Retina (tissue), 1 donor: ENCODE measurements at regions not wholly inside any gene's neighbourhood (a gene's known extent, or its start where the extent isn't known, plus 50 kb on each side); places are given as distances from the start of the nearest gene placed in this dataset.
"Not testable (repeated sequence)": the region's sequence is repeated elsewhere in the genome, so short reads cannot be mapped to it uniquely, and the experiment has no call there.

ENCODE experiments used
- DNase-seq: peaks from one replicate; pipeline ENCODE4 v3.0.0-alpha.2; 2016

GRCh38 chr14:104230946-104231345 is 92.6 kb downstream of the KIF26A start:
- DNase-seq: no peak

GRCh38 chr14:104232070-104232484 is 93.7 kb downstream of the KIF26A start:
- DNase-seq: no peak

- not testable (repeated sequence) for DNase-seq
Measured at GRCh38 chr14:104234007-104234786, 95.8 kb downstream of the KIF26A start.

DNA sequence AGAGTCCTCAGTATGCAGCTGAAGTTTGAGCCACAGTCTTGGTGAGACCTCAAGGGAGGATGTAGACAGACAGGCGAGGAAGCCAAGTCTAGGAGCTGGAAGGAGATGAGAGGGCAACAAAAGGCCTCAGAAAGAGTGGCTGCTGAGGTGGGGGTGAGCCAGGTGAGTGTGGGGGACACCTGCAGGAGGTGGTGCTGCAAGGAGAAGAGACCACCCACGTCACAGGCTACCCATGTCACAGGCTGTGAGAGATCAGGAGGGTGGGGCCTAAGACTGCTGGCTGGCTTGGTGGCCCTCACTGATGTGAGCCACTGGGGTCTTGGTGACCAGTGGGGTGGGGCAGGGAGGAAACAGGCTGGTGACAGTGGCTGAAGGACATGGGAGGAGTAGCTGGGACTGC is 97.3 kb downstream of the KIF26A start:
- no peak for DNase-seq

- DNase-seq: no peak
Measured at GRCh38 chr14:104237651-104238423, 99.5 kb downstream of the KIF26A start.

- no peak for DNase-seq
Measured at GRCh38 chr14:104238424-104239184, 100.2 kb downstream of the KIF26A start.

DNA sequence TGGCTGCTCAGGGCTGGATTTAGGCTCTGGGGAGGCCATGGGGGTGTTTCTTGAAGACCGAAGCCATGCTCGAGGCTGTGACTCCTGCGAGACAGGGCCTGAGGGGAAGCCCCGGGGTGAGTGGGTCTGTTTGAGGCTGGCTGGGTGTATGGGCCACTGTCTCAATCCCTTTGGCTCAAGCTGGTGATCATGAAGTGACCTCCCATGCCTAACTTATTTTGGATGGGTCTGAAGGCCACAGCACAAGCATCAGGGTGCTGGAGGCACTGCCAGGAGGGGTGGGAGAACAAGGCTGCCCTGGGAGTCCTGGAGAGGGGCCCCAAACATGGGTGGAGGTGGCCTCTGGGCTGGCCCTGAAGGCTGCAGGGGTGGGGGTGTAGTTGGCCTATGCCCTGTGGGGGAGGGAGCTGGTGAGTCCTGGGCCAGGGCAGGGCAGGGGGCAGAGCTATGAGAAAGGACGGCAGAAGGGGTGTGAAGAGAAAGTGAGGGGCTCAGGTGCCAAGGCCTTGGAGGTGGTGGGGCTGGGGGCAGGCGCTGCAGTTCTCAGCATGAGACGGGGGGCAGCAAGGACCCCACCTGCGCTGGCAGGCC is 100.9 kb downstream of the KIF26A start:
- no peak for DNase-seq

GRCh38 chr14:104239861-104240301 is 101.5 kb downstream of the KIF26A start:
- DNase-seq: no peak

DNA sequence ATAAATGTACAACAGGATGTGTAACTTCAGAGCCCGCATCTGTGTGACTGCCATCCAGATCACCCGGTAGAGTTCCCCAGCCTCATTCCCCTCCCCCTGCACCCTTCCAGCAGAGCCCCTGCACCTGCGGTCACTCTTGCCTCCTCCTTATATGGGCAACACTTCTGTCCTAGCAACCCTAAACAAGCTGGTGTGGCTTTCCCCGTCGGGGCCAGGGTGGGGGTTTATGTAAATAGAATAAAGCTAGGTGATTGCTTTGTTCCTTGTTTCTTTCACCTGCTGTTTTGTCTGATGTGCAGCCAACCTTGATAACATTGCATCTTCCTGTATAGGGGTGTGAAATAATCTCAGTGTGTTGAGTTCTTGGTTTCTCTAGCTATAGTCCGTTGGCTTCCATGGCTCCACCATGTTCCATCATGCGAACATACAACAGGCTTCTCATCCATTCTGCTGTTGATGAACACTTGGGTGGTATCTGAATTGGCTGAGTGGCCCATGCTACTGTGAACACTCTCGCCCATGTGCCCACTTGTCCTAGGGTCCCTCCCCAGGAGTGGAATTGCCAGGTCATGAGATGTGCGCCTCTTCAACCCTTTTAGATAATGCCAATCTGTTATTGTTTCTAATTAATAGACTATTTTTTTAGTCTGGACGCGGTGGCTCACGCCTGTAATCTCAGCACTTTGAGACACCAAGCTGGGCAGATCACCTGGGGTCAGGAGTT is 102.2 kb downstream of the KIF26A start:
- DNase-seq: no peak

DNA sequence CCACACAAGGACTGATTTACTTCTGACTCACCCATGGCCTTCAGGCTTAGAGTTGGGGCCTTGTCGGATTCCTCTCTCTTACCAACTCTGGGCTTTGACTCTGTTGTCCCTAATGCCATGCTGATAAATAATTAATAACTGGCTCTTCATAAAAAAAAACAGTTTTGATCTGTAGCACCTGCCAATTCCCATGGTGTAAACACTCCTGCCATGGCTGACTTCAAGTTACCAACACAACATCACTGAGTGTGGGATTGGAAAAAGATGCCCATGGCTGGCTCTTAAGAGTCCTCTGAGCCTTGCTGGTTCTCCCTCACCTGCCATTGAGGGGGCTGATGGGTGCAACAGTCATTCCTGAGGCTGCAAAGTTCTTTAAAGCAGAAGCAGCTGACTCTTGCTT is 104.8 kb downstream of the KIF26A start:
- DNase-seq: no peak

GRCh38 chr14:104244221-104245011 is 106.0 kb downstream of the KIF26A start:
- no peak for DNase-seq

DNA sequence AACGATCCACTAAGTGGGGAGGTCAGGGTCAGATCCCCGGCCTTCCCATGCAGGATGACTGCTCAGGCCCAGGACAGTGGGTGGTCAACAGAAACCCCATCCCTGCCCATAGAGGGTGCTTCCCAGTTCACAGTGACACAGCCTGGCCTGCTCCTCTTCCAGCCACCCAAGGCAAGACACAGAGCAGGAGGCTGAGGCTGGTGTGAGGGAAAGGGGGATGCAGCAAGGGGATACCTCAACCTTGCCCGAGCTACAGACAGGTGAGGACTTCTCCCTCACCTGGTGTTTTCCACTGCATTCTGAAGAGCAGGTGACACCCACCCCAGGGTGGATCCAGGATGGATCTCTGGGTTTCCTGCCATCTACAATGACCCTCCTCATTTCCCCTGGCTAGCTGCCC is 106.7 kb downstream of the KIF26A start:
- no peak for DNase-seq

- DNase-seq: no peak
Measured at GRCh38 chr14:104245723-104246122, 107.3 kb downstream of the KIF26A start.

- DNase-seq: no peak
Measured at GRCh38 chr14:104246401-104247335, 108.3 kb downstream of the KIF26A start.

GRCh38 chr14:104247336-104248202 is 109.2 kb downstream of the KIF26A start:
- DNase-seq: no peak

GRCh38 chr14:104248203-104249055 is 110.0 kb downstream of the KIF26A start:
- no peak for DNase-seq

DNA sequence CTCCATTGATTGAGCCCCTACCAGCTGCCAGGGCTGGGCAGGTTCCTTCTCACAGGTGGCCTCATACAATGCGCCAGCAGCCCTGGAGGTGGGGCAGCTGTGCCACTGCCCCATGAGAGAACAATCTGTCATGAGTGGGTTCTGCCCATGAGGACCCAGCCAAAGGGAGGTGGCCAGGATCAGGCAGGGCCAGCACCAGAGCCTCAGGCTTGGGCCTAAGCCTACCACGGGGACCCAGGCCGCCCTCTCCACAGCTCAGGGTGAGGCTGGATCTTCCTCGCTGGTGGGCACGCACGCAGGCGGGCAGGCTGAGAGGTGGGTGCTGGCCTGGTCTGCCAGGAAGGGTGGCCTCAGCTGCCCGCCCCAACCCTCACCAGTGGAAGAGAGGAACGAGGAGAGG is 110.7 kb downstream of the KIF26A start:
- DNase-seq: no peak

GRCh38 chr14:104249706-104250105 is 111.3 kb downstream of the KIF26A start:
- no peak for DNase-seq
